ENCODE measurements at regions not wholly inside any gene's neighbourhood (a gene's known extent, or its start where the extent isn't known, plus 50 kb on each side); places are given as distances from the start of the nearest gene placed in this dataset.

- TF ChIP-seq CTCF (IDR thresholded peaks at IDR 0.05; ENCODE audit: low read length): no peak
- TF ChIP-seq EZH2 (IDR thresholded peaks at IDR 0.05; ENCODE audit: borderline replicate concordance, low read length): no peak
Measured at GRCh38 chr2:160657196-160657595, 163.6 kb upstream of the RBMS1 start.
